Left lung (tissue), 4 donors: ENCODE measurements at regions not wholly inside any gene's neighbourhood (a gene's known extent, or its start where the extent isn't known, plus 50 kb on each side); places are given as distances from the start of the nearest gene placed in this dataset.
"Not testable (repeated sequence)": the region's sequence is repeated elsewhere in the genome, so short reads cannot be mapped to it uniquely, and the experiment has no call there.

Experiments
- ATAC-seq: fragments of 200-7000 bp; cut with Tn5 transposase; one replicate; pipeline ENCODE4 v1.9.1; 2020; ENCODE audit warnings: moderate library complexity
- DNase-seq, 4 donors: peaks; one replicate each; pipeline ENCODE4 v3.0.0-alpha.2; 2013 to 2020
- H3K27ac ChIP-seq, 2 donors: fragments of 200-600 bp; sonication (generic) in 1 of 2; one replicate each; pipeline versions ENCODE4 v1.5.0 to v1.8.0; 2020 to 2021
- H3K27me3 ChIP-seq, 2 donors: fragments of 200-600 bp; sonication (generic) in 1 of 2; one replicate each; pipeline versions ENCODE4 v1.5.0 to v1.8.0; 2020 to 2021
- H3K36me3 ChIP-seq, 2 donors: fragments of 200-600 bp; sonication (generic) in 1 of 2; one replicate each; pipeline versions ENCODE4 v1.5.0 to v1.8.0; 2020 to 2021
- H3K4me1 ChIP-seq, 2 donors: fragments of 200-600 bp; one replicate each; pipeline ENCODE4 v1.8.0; 2021
- H3K4me3 ChIP-seq, 2 donors: fragments of 200-600 bp; sonication (generic) in 1 of 2; one replicate each; pipeline versions ENCODE4 v1.5.0 to v1.8.0; 2020 to 2021; ENCODE audit warnings: mild to moderate bottlenecking in 1 of 2
- H3K9me3 ChIP-seq, 2 donors: fragments of 200-600 bp; sonication (generic) in 1 of 2; one replicate each; pipeline versions ENCODE4 v1.5.0 to v1.8.0; 2020 to 2021
- CTCF ChIP-seq, 2 donors: fragments of 200-600 bp; sonication (generic) in 1 of 2; IDR thresholded peaks; one replicate each; pipeline versions ENCODE4 v1.5.0 to v1.8.0; 2021; ENCODE audit warnings: antibody characterized with exemption in 2 of 2
- intact Hi-C, 2 donors: fragments of 100-400 bp; cut with DNase I; formaldehyde crosslinking; loops; one replicate each; pipeline versions ENCODE4 v1.11.2 to v1.14.2; 2022
- donor health status: DM: no; HTN: yes; CAD: no.
- donor health status: DM: no; HTN: no; CAD: no.

GRCh38 chr4:3936184-3936583 lies 170.0 kb downstream of the ADRA2C start:
- no peak for ATAC-seq
- H3K9me3 ChIP-seq: no peaks in the 10 kb centered on the region
- H3K27ac ChIP-seq: no peak overlapping the region
- H3K27me3 ChIP-seq: no peaks in the 10 kb centered on the region
- no peaks in the 10 kb centered on the region for H3K4me1 ChIP-seq
- H3K36me3 ChIP-seq: no peaks in the 10 kb centered on the region
- DNase-seq: no peak
- no peak for TF ChIP-seq CTCF (IDR thresholded peaks at IDR 0.05)
- intact Hi-C loops: no loop called here
- H3K4me3 ChIP-seq: no peak overlapping the region

GRCh38 chr4:3937849-3938562 lies 171.8 kb downstream of the ADRA2C start:
- H3K4me3 ChIP-seq, intact Hi-C loops, DNase-seq, H3K36me3 ChIP-seq, H3K27me3 ChIP-seq, H3K9me3 ChIP-seq, H3K27ac ChIP-seq, H3K4me1 ChIP-seq, ATAC-seq: not testable (repeated sequence)

- ATAC-seq, H3K27me3 ChIP-seq, H3K36me3 ChIP-seq, DNase-seq, H3K9me3 ChIP-seq, intact Hi-C loops, H3K4me3 ChIP-seq, H3K27ac ChIP-seq, H3K4me1 ChIP-seq: not testable (repeated sequence)
Measured at GRCh38 chr4:3938676-3939075, 172.5 kb downstream of the ADRA2C start.

- H3K4me3 ChIP-seq, H3K36me3 ChIP-seq, intact Hi-C loops, ATAC-seq, H3K4me1 ChIP-seq, DNase-seq, H3K9me3 ChIP-seq, H3K27ac ChIP-seq, H3K27me3 ChIP-seq: not testable (repeated sequence)
Measured at GRCh38 chr4:3939954-3940591, 173.9 kb downstream of the ADRA2C start.

GRCh38 chr4:3941735-3942522 lies 175.7 kb downstream of the ADRA2C start:
- H3K4me3 ChIP-seq, H3K4me1 ChIP-seq, ATAC-seq: not testable (repeated sequence)

GRCh38 chr4:3942569-3942971 lies 176.4 kb downstream of the ADRA2C start:
- intact Hi-C loops: not testable (repeated sequence)

More at GRCh38 chr4:3941735-3942522, 175.7 kb downstream of the ADRA2C start:
- H3K27ac ChIP-seq, H3K9me3 ChIP-seq, DNase-seq, H3K36me3 ChIP-seq, H3K27me3 ChIP-seq, intact Hi-C loops: not testable (repeated sequence)

GRCh38 chr4:3943051-3943450 lies 176.9 kb downstream of the ADRA2C start:
- H3K9me3 ChIP-seq, H3K27ac ChIP-seq, ATAC-seq, H3K4me3 ChIP-seq, DNase-seq, intact Hi-C loops, H3K4me1 ChIP-seq, H3K27me3 ChIP-seq: not testable (repeated sequence)
- H3K36me3 ChIP-seq: peaks cover 0 to 12% of the 10 kb centered on the region in 2 donors

More at GRCh38 chr4:3942569-3942971, 176.4 kb downstream of the ADRA2C start:
- not testable (repeated sequence) for H3K27me3 ChIP-seq, H3K4me3 ChIP-seq, ATAC-seq, H3K9me3 ChIP-seq, H3K4me1 ChIP-seq, H3K27ac ChIP-seq, H3K36me3 ChIP-seq
- TF ChIP-seq CTCF (IDR thresholded peaks at IDR 0.05): peak; percentile 48 to 74
- DNase-seq: peak in 2 of 4 donors; percentile 10 to 49
